Fibroblast of peridontal ligament (primary cell): ENCODE measurements at regions not wholly inside any gene's neighbourhood (a gene's known extent, or its start where the extent isn't known, plus 50 kb on each side); places are given as distances from the start of the nearest gene placed in this dataset.
A peak's percentile ranks its signal among the peaks of the same experiment; 100 is the strongest.
"Not testable (repeated sequence)": the region's sequence is repeated elsewhere in the genome, so short reads cannot be mapped to it uniquely, and the experiment has no call there.

Experiments
- DNase-seq: peaks from one replicate; pipeline ENCODE4 v3.0.0-alpha.2; 2010; ENCODE audit errors: extremely low read depth

DNA sequence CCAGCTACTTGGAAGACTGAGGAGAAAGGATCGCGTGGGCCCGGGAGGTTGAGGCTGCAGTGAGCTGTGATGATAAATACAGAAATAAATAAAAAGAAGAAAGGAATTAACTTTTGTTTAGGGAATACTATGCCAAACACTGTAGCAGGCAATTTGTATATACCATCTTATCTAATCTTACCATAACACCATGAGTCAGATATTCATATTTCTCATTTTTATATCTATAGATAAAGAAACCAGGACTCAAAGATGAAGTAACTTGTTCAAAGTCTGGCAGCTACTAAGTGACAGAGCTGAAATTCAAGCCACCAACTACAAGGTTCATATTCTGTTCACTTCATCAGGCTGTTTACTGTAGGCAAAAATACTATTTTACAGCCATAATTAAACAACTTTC lies 119.2 kb upstream of the SLC39A10 start:
- no peak for DNase-seq

DNA sequence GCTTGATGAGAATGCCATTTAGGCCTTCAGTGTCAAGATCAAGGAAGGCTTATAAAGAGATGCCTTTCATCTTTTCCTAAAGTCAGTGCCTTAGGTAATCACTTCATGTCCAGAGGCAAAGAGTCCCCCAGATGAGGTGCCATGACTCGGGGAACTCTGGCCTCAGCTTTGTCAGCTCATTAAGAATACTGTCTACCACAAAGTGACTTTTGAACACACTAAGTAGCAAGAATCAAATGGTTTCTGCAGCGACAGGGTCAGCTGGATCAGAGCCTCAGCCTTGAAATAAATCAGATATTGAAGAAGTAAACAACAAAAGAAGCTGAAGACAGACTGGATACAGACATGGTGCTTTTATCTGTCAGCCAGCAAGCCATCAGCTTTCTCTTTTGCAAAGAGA lies 120.1 kb upstream of the SLC39A10 start:
- no peak for DNase-seq

DNA sequence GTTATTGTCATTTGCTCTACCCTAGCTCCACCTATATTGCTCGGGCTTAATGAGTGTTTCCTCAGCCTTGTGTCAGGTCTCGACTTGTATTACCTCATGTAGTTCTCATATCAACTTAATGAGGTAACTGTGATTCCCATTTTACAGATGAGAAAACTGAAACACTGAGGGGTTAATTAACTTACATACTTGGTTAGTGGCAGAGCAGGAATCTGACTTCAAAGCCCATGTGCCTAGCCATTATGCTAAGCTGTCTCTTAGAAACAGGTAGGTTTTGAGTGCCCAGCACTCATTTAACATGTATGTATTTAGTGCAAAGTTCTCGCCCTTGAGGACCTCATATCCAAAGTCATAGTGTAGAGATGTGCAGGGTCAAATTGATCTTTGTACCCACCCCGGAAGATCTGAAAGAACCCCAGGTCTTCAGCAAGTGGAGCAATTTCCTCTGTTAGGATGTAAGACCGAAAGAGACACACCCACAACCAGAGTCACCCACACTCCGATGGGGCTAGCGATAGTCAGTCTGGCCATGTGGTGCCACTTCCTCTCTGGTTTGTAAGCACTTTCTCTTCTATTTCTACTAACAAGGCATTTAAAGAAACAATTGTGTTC lies 121.0 kb upstream of the SLC39A10 start:
- no peak for DNase-seq

DNA sequence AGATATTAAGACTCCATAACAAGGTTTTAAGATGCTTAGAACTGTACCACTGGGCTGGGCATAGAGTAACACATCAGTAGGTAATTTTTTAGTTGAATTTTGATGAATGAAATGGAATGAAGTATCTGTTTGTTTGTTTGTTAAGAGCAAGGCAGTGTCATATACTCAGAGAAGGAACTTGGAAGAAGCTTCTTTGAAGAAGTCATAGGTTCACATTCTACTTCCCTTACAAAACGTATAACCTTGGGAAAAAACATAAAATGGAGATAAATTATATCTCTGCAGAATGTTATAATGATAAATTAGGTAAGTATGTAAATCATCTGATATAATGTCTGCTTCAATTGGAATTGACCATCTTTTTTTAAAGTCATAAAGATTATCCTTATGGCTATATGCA lies 122.1 kb upstream of the SLC39A10 start:
- no peak for DNase-seq

DNA sequence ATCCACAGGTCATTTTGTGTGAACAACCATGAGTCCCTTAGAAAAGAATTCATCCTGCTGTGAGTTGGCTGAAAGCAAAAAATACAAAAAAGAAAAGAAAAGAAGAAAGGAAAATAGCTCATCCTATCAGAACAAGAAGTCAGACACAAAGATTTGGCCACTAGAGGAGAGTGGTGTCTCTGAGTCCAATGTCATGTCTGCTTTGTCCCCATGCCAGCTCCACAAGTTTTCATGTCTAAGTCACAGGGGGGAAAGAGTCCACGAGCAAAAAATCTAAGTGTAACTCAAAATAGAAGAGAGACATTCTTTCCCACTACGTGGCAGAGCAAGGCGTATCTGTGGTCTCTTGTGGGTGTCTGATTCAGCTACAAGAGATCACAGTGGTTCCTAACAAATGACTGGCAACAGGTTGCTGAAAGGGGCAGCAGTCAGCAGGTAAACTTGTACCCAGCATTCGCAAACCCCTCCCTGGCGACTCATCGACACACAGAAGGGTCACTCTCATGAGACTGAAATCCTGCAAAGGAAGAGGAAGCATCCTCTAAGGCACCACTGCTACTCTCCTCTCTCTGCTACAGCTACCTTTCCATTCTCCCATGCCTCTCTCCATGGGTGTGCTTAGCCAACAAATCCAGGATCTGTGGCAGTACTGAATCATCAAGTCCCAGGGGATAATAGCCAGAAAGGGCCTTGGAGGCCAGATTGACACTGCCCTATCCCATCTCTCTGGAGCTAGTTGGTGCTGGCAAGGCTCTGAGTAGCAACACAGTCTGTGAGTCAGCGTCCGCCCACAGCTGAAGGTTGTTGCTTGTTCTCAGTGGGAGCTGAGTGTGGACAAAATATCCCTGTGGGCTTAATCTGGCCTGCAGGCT lies 123.0 kb upstream of the SLC39A10 start:
- DNase-seq = peak; percentile 88

DNA sequence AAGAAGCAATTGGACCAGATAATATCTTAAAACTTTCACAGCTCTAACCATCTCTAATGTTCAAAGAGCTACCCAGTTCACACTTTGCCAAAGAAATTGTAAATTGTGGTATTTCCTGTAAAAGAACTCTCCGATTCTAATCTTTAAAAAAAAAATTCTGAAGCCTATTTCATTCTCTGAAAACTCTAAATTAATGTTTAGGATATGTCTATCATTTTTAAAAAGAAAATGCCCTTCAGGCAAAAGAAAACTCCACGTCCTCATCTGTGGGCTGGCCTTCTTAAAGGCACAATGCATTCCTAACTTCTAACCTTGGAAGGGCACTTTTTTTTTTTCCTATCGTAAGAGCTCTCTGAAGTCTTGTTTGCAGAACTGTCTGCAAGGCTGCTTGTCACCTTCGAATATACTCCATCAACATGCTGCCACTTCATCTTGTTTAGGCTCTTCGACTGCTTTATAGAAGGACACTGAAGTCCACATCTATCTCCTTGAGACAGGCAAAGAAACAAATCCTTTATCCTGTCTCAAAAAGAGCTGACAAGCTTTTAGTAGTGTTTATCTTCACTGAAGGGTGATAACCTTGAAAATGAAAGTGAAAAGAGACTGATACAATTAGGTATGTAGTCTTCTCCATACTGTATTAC lies 124.3 kb upstream of the SLC39A10 start:
- DNase-seq = peak; percentile 50

DNA sequence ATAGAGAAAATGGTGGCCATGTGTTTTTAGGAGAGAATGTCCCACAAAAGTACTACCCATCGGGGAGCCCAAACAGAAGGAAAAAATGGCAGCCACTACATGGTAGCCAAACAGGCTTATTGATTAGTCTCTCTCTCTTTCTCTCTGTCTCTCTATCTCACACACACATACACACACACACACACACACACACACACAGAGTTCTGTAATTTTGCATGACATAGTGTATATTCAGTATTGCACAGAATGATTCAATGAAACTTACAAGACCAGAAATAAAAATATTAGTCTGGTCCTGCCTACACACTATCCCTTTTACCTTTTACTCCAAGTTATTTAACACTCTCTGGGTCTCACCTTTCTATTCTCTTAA lies 124.8 kb upstream of the SLC39A10 start:
- DNase-seq = peak; percentile 16

DNA sequence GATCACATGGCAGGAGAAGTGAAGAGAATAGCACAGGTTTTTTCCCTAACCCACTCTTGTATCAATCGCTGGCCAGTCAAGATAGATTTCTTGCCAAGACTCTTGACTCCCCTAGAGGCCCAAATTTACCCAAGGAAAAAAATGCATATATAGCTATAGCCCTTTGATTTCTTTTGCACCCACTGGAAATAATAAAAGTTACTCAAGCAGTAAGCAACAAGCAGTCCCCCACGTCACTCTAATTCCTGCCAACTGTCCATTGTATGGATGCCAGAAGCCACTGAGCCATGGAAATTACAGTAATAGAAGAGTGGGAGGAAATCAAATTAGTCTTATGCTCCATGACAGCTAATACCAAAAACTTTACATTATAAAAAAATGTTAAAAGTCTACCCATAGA lies 125.3 kb upstream of the SLC39A10 start:
- peak; percentile 71 for DNase-seq

DNA sequence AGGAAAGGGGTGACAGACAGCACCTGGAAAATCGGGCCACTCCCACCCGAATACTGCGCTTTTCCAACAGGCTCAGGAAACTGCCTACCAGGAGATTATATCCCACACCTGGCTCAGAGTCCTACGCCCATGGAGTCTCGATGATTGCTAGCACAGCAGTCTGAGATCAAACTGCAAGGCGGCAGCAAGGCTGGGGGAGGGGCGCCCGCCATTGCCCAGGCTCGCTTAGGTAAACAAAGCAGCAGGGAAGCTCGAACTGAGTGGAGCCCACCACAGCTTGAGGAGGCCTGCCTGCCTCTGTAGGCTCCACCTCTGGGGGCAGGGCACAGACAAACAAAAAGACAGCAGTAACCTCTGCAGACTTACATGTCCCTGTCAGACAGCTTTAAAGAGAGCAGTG lies 133.8 kb upstream of the SLC39A10 start:
- DNase-seq = not testable (repeated sequence)

DNA sequence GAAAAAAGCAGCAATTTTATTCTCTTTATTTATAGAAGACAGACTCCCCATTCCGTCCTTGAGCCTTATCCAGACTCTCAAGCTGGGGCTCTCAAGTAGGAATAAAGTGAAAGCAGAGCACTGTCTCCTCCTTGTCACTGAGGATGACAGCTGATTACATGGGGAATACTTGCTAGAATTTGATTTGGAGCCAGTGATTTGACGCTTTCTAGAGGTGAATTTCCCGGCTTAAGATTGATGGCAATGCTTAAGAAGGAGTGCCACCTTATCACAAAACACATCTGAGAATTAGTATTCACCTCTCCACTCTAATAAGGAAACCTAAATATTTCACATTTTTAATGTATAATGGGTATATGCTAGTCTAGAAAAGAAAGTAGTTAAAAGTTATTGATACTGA lies 135.4 kb upstream of the SLC39A10 start:
- DNase-seq = no peak

DNA sequence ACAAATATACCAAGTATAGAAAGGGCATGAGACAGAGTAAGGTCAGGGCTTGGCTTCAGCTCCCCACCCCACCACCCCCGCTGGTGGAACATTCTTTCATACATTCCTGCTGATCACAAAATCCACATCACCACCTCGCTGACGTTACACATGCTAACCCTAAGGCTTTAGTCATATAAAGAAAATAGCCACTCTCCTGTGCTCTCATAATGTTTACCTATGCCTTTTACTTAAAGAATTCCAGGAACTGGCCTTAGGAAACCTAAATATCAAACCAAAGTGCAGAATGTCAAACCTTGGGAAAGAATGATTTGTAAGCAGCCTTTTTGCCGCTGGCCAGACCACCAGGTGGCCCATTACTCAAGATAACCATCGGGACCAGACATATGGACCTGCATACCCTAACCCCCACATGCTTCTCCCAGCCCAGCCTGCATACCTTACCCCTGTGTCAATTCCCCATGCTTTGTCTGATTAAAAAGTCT lies 136.3 kb upstream of the SLC39A10 start:
- DNase-seq = peak; percentile 83

DNA sequence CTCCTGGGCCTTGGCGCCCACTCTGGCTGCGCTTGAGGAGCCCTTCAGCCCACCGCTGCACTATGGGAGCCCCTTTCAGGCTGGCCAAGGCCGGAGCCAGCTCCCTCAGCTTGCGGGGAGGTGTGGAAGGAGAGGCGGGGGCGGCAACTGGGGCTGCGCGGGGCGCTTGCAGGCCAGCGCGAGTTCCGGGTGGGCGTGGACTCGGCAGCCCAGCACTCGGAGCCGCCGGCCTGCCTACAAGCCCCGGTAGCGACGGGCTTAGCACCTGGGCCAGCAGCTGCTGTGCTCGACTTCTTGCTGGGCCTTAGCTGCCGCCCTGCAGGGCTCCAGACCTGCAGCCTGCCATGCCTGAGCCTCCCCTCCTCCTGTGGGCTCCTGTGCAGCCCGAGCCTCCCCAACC lies 141.5 kb upstream of the SLC39A10 start:
- DNase-seq = no peak

DNA sequence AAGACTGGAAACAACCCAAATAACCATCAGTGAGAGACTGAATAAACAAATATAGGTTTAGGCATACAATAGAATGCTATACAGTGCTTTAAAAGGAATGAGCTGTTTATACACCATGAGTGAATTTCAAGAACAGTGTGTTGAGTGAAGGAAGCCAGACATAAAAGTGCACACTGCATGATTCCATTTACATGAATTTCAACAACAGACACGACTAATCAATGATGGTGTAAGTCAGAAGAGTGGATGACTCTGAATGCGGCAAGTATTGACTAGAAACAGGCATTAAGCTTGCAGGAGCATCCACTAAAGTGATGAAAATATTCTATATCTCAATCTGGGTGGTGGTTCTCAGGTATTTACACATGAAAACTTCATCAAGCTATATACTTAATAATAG lies 142.7 kb upstream of the SLC39A10 start:
- DNase-seq = no peak

DNA sequence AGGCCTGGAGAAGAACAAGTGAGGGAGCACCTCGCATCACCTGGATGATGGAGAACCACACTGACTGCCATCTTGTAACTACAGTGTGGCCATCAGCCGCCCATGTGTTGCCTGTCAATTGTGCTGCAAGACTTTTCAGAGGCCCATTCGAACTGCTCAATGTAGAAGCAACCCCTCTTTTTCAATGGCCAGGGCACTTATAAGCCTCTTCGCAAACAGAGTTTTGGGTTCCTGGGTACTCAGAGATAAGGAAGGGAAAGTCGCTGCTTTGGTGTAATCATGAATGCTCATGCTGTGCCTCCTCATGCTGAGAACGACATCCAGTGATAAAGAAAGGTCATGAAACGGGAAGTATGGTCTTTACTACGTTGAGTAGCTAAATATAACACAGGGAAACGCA lies 143.9 kb upstream of the SLC39A10 start:
- DNase-seq = no peak

DNA sequence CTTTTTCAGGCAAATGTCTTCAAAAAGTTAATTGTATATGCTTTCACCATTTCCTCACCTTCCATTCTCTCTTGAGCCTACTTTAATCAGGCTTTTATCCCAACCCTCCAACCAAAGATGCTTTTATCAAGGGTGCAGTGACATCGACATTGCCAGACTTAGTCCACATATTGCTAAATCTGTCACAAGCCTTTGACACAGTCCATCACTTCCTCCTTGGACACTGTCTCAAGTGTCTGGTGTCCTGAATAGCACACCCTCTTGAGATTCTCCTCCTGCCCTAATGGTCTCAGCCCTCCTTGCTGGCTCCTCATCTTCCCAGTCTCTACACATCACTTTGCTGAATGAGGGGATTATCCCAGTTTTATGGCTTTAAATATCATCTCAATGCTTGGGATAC lies 147.5 kb upstream of the SLC39A10 start:
- DNase-seq = no peak

DNA sequence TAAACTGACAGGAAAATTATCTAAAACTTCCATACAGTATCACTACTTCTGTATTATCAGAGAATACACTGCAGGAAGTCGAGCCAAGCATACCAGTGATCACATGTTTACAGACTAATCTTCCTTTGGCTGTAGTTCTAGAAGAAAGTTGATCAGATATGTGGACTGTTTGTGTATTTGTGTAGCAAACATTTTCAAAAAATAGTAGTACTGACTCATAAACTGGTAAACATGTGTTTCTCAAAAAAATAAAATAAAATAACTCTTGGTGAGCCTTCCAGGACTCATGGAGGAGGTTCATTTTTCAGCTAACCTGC lies 148.9 kb upstream of the SLC39A10 start:
- DNase-seq = no peak

DNA sequence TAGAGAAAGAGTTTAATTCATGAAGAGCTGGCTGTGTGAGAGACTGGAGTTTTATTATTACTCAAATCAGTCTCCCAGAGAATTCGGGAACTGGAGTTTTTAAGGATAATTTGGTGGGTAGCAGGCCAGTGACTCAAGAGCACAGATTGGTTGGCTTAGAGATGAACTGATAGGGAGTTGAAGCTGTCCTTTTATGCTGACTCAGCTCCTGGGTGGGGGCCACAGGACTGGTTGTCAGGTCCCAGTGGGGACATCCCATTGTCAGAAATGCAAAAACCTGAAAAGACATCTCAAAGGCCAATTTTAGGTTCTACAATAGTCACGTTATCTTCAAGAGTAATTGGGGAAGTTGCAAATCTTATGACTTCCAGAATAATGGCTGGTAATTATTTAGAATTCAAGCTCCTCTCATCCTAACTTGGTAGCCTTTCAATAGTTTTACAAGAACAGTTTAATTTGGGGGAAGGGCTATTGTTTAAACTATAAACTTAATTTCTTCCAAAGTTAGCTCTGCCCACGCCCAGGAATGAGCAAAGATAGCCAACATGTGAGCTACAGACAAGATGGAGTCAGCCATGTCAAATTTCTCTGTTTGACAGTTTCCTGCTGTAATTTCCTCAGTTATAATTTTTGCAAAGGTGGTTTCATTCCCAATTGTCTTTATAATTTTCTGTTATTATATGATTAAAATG lies 149.4 kb upstream of the SLC39A10 start:
- DNase-seq = no peak

DNA sequence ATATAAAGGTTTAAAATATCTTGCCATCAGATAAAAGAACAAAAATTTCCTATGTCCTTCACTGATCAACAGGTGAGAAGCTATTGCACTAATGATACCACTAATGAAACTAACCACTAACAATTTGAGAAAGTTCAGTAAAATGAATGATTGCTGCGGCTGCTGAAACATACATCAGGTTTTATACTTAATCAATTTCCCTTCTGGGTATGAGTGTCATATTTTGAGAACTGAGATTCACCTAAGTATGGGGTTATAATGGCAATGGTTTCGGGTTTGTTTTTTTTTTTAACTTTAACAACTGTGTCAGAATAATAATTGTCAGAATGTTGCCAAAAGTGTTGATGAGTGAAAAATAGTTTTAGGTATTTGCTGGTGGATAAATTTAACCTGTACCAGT lies 151.3 kb upstream of the SLC39A10 start:
- no peak for DNase-seq

DNA sequence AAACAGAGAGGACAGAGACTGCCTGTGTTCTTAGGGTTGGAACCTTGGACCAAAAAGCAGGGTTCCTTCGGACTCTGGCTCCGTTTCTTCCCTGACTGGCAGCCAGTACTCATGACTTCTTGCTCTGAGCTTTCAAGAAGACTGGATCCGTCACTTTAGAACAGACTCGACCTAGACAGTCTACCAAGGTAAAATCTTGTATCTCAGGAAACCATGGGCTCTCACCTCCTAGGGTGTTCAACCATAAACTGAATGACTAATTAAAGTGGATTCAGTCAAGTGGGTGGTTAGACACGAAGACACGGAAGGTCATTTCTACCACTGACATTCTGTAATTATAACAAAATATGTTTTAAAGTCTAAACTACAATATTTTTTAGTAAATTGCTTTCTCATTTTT lies 153.8 kb upstream of the SLC39A10 start:
- DNase-seq = no peak

DNA sequence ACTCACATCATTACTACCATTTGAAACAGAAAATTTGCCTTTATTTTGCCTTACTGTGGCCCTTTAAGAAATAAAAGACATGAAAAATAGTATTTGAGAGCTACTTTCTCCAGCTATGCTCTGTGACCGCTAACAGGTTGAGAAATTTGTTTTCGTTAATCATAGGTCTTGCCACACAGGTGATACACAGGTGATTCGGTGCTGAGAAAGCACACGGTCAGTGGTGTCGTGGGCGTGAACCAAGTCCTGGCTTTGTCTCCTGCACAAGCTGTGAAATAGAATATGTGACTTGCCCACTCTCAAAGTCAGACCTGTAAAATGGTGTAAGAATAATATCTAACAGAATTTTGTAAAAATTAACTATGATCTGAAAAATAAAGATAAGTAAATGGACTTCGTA lies 155.3 kb upstream of the SLC39A10 start:
- no peak for DNase-seq

DNA sequence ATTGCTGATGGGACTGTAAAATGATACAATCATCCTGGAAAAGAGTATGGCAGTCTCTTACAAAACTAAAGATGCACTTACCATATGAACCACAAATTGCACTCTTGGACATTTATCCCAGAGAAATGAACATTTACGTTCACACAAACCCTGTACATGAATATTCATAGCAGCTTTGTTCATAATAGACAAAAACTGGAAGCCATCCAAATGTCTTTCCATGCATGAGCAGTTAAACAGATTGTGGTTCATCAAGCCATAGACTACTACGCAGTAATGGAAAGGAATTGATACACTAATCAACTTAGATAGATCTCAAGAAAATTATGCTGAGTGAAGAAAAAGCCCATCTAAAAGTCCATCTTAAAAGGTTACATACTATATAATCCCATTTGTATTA lies 156.1 kb upstream of the SLC39A10 start:
- no peak for DNase-seq

DNA sequence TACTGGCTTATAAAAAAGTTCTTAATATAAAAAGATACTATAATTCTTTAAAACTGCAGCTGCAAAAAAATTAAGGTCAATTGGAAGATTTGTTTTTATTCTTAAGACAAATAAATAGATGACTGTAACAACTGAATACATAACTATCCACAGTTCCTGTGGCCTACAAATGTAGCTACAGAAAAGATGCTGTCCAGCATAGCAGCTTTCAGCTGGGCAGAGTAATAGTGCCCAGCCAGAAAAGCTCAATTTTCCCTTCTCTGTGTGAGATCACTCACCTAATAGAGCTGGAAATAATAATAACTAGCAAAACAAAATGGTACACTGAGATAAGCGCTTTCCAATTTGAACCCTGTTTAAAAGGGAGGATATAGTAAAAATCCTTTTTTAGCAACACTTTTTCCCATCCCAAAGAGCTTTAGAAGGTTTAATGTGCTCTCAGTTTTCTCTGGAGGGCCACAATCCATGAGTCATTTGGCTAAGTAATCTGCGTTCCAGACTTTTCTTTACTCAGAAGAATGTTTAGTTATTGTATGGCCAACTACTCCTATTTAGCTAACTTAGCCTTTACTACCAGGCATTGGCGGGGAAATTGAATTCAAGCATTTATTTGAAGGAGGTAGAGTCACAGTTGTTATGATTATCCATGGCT lies 158.1 kb upstream of the SLC39A10 start:
- peak; percentile 68 for DNase-seq
